HG02610 (cell line): ENCODE measurements at regions not wholly inside any gene's neighbourhood (a gene's known extent, or its start where the extent isn't known, plus 50 kb on each side); places are given as distances from the start of the nearest gene placed in this dataset.
A peak's percentile ranks its signal among the peaks of the same experiment; 100 is the strongest.
"Not testable (repeated sequence)": the region's sequence is repeated elsewhere in the genome, so short reads cannot be mapped to it uniquely, and the experiment has no call there.

ENCODE experiments used
- ATAC-seq: cut with Tn5 transposase; IDR thresholded peaks from one replicate; pipeline ENCODE4 v1.9.1; 2021; ENCODE audit warnings: mild to moderate bottlenecking, moderate library complexity; ENCODE audit not compliant: unreplicated experiment

DNA sequence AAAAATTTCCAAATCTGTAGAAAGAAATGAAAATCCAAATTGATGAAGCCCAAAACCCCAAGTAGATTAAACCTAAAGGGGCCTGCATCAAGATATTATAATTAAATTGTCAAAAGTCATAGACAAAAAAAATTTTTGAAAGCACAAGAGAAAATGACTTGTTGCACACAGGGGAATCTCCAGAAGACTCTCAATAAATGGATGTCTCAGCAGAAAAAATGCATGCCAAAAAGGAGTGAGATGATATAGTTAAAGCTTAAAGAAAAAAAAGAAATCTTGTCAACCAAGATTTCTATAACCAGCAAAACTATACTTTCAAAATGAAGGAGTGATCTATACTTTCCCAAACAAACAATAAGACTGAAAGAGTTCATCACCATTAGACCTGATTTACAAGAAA, 393.2 kb upstream of the SPAG17 start:
- ATAC-seq = no peak

DNA sequence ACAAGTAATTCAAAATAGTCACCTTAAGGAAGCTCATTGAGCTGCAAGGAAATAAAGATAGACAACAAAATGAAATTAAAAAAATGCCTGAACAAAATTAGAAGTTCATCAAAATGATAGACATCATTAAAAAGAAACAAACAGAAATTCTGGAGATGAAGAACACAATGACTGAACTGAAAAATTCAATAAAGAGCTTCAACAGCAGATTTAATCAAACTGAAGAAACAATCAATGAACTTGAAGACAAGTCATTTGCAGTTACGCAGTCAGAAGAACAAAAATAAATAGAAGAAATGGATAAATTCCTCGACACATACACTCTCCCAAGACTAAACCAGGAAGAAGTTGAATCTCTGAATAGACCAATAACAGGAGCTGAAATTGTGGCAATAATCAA, 390.0 kb upstream of the SPAG17 start:
- ATAC-seq = no peak

DNA sequence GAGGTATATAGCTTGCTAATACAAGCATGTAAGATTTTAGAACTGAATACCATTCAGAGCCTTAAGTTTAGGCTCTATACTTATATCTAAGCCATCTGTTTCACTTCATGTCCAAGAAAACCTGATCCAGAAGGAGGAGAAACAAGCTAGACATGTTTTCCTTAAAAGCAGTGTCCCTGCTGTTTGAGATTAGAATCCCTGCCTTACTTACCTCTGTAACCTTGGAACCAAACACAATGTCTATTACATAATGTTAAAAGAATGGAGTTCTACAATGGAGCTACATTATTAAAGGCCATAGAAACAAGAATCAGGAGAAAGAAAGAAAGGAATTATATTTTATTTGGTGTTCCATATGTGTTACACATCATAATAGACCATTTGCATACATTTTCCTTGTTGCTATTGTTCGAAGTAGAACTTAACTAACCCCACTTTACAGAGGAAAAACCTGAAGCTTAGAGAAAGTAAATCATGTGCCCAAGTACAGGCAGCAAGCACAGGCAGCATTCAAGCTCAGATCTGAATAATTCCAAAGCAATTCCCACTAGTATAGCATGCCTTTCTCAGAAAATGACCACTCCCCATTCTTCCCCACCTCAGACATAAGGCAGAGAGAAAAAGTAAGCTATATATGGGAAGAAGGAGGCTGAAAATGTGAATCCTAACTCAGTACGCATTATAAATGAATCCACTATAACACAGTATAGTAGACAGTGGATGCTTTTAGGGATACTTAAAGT, 380.1 kb upstream of the SPAG17 start:
- no peak for ATAC-seq

DNA sequence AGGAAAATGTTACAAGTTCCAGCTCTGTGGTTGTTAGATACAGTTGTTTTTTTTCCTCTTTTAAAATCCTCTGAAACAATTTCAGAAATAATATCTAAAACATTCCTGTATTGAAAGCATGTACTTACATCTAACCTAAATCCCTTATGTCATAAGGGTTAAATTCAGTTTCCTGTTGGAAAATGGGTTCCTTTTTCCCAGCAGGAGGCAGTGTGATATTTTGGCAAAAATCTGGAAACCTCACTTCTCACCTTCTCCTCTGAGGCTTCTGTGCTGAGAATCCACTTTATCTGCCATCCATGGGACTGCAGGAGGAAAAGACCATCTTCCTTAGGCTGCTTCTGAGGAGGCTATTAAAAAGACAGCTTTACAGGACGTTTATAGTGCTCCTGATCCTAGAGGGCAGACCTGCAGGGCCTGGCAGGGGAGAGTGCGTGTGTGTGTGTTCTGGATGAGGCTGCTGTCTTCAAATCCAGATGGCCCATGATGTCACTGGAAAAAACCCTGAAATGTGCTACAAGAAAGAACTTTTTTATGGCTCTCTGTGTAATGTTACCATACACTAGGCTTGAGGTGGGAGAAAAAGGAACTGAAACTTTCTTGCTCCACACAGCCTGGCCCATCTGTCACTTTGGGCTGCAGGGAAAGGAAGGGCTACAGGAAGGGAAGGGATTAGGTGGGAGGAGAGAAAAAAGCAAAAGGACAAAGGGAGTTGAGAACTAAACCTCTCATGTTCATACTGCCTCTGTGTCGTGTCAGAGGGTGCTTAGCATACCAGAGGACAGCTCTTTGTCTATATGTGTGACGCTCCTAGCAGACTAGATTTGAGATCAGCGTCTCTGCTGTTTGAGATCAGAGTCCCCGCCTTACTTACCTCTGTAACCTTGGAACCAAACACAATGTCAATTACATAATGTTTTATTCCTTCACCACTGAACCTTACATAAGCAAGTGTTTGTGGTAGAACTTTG, 379.2 kb upstream of the SPAG17 start:
- peak; percentile 59 for ATAC-seq

DNA sequence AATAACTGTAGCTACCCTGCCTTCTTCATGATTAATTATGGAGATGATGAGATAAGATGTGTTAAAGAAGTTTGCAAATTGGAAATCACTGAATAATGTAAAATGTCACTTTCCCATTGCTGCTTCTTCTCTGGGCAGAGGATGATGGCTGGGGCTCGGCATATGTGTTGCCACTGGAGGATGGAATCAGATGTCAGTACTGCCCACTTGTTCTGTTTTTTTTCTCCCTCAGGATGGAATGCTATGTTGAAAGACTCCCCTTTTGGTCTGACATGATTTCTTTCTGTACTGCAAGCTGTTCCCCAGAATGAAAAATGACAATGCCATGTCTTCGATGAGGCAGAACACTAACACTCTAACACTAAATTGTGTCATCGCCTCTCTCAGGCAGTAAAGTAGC, 373.9 kb upstream of the SPAG17 start:
- ATAC-seq = no peak

DNA sequence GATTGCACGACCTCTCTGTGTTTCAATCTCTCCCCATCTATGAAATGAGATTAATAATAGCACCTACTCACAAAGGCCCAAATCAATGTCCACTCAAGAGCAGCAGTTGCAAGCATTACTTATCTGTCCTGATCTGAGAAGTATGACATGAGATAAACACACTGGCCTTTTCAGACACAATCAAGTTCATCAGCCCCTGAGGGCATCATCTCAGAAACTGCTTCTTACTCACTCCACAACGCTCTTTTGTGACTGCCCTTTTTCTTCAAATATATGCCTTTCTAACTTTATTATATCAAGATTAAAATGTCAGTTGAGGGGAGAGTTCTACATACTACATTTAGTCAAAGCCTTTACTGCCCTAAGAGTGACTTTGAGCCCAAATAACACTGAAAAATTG, 371.9 kb upstream of the SPAG17 start:
- ATAC-seq = no peak

DNA sequence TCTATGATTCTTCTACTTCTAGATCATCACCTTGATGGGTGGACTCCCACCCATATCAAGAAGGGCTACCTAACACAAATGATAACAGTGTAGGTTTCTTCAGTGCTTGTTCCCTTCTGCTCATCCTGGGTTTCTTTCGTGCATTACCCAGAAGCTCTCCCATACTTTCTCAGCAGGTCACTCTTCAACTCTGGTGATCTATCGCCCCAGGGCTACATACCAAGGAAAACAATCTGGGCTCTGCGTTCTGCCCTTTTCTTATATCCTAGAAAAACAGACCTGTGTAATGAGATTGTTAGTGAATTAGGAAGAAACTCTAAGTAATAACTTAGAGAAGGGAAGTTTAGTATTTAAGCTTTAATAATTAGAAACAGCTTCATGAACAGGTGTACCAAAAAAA, 370.6 kb upstream of the SPAG17 start:
- ATAC-seq = no peak

DNA sequence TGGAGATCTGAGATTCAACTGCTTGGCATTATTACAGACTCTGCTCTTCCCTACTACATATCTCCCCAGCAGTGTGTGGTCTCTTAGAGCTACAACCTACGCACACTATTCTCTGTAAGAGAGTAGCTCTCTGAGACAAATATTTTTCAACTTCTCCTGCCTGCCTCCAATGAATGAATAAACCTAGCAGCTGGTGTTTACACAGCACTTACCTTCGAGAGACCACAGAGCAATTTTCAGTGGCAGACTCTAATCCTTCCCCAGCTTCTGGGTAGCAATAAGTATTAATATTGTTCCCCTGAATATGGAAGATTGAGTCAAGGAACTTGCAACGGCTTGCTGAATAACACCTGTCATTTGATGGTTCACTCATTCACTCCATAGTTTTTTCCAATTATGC, 350.9 kb upstream of the SPAG17 start:
- ATAC-seq = no peak

DNA sequence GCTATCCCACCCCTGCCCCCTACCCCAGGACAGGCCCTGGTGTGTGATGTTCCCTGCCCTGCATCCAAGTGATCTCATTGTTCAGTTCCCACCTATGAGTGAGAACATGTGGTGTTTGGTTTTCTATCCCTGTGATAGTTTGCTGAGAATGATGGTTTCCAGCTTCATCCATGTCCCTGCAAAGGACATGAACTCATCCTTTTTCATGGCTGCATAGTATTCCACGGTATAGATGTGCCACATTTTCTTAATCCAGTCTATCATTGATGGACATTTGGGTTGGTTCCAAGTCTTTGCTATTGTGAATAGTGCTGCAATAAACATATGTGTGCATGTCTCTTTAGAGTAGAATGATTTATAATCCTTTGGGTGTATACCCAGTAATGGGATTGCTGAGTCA, 326.9 kb upstream of the SPAG17 start:
- not testable (repeated sequence) for ATAC-seq

DNA sequence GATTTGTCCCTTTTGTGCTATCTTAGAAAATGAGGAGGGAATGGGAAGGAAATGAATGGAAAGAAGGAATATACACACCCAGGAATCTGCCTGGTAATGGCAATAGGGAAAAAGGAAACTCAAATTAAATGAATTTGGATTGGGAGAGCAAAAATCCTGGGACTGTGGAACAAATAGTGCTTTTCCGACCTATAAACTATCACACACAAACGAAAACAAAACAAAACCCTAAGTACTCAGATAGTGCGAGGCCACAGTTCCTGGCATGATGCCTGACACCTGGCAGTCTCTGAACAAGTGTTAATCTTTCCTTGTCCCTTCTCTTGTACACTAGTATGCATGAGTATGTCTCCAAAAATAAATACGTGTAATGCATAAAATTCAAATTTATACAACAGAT, 319.8 kb upstream of the SPAG17 start:
- no peak for ATAC-seq

DNA sequence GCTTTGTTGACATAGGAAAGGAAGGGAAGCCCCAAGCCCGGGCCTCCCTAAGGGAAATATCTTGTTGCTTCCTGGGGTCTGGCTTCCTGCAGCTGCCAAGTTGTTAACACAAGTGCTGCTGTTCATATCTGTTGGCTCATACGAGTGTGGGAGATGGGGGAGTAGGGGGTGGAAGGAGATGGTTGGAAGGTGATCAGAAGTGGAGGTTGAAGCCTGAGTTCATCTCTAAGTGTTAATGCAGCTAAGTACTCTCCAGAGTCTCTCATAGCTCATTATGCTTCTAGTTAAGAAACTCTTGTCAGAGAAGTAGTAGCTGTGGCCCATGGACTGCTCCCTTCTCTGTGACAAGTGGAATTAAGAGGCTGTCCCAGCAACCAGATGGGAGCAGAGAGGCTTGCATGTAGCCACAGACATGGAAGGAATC, 319.2 kb upstream of the SPAG17 start:
- no peak for ATAC-seq

DNA sequence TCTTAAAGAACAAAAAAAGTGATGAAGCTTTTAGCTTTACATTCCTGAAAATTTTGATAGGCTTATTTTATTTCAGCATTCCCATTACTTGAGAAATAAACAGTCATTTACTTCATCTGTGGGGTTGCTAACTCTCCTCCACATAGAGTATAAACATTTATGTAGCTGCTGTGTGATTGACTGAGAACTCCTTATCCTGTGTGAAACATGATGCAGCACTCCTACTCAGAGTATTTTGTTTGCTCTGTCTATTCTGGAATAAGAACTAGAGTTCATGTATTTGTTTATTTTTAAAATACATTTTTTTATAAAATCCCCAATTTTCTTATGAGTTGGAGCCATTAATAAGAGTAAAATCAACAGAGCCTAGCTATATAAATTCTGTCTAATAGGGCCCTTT, 318.7 kb upstream of the SPAG17 start:
- ATAC-seq = no peak

DNA sequence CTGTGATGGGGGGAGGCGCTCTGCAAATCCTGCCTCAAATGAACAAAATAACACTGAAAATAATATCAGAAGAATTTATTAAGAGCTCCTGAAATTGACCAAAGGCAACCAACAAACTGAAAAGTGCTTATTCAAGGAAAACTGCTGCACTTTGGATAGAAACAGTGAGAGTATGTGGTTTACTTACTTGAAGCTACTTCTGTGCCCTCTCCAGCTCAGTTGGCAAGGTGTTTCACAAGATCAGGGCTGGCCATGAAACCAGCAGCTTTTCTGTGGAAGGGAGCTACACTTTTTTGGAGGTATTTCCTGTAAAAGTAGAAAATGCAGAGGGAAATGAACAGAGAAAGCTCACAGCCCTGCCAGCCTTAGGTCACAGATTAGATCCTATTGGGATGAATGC, 310.0 kb upstream of the SPAG17 start:
- no peak for ATAC-seq

DNA sequence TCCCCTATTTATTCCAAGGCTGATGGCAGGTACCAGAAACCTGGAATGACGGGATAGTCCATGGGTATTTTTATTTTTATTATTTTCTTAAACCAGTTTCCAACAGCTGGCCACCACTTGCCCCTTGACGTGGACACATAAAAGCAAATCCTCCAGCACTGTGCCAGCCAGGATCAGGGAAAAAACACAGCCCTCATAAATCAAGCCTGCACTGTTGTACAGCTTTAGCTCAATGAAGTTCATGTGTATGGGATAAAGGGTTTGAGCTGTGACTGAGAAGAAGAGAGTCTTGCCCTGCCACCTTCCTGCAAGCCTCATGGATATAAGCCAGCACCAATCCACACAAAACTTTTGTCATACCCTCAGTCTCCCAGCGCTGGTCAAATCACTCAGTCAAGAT, 303.8 kb upstream of the SPAG17 start:
- ATAC-seq = no peak

DNA sequence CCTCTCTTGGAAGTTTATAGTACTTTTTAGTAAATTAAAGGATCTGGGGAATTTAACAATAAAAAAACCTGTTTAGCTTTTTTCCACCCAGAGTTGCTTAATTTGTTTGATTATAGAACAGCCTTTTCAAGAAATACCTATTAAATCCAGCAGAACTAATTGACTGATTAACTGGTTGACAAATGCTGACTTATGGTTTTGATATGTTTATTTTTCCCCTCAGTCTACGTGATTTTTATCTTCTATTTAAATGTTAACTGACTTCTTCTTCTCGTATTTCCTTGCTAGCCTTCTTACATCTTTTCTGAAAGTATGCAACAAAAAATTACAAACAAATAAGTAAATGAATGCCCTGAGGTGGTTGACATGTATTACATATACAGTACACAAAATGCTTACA, 302.9 kb upstream of the SPAG17 start:
- ATAC-seq = no peak

DNA sequence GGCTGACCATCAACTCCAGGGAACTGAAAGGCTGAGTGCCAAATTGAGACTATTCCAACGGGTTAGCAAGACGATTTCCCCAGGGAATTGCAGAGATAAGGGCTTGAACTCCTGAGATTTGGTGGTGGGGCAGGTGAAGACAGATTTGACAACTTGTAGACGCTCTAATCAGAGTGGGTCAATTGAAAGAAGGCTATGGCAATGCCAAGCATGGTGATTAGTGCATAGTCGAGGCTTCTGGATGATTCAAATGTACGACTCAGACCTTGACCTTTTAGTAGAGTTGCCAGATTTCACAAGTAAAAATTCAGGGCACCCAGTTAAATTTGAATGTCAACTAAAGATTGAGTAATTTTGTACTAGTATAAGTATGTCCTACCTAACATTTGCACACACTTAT, 302.1 kb upstream of the SPAG17 start:
- no peak for ATAC-seq

DNA sequence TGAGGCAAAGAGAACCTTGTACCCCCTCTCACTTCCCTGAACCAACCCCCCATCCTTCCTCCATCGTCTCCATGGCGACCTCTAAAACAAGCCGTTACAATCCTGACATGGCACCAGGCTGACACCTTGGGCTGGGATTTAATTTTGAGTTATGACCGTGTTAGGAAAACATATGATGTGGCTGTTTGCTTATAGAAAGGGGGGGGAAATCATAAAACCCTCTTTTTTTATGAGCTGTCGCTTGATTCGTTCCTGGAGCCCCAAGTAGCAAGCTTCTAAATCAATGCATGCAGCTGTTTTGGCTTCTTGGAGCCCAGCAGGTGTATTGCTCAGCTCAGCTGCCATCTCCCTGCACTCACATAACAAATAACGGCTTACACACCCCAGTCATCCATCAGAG, 301.2 kb upstream of the SPAG17 start:
- ATAC-seq = no peak

DNA sequence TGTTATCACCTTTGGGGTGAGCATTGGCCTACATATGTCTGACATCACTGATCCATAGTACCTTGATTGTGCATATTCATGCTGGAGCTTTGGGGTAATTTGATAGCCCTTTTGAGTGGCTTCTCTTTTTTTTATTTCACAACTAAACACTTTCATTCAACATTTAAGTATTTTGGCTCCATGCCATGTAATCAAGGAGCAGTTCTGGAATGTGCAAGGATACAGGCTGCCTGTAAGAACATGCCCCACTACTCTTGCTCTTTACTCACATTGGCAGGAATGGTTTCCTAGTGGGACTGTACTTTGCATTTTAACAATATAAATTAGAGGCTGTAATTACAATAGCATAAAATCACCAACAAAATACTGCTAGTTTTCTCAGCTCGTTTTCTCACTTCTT, 300.7 kb upstream of the SPAG17 start:
- no peak for ATAC-seq

DNA sequence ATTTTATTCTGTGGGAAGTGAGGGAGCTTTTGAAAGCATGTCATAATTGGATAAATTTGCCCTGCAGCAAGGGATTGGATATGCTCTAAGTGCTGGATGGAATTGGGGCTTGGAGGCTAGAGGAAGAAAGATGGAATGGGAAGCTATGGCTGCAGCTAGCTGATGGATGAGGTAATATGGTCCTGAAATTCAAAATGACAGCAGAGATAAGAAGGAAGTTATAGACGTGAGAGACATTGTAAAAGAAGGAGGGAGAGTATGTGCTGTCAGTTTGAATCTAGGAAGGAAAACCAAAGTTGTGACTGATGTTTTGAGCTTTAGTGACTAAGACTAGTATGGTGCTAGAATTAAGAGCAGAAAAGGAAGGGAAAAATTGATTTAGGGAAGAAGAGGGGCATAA, 299.9 kb upstream of the SPAG17 start:
- no peak for ATAC-seq

DNA sequence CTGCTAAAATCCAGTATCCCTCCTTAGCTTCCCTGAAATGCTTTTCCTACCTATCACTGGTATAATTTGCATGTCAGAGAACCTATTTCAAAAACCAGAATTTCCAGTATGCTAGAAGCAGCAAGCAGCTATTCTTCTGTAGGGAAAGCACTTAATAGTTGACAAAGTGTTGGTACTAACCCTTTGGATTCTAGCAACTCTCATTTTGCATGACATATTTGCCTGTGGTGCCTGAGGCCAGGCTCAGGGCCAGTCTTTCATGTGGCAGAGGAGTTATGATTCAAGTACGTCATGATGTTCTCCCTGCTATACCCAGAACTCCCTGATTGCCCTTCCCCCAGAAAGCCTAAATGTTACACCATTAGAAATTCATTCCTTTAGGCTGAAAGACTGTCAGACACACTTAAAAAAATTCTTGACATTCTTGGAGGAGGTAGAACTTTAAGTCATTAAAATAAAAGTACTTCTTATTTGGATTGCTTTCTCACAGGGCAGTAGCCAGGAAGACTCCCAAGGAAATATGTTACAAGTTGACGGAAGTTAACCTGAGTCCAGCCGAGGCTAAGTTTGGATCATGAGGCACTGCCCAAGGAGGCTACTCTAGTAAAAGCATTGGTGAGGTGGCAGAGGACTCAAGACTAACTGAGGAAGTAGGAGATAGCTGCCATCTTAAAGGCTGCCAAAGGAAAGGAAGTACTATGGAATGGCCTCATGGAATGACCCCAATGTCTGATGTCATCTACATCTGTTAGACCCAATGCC, 298.4 kb upstream of the SPAG17 start:
- no peak for ATAC-seq

DNA sequence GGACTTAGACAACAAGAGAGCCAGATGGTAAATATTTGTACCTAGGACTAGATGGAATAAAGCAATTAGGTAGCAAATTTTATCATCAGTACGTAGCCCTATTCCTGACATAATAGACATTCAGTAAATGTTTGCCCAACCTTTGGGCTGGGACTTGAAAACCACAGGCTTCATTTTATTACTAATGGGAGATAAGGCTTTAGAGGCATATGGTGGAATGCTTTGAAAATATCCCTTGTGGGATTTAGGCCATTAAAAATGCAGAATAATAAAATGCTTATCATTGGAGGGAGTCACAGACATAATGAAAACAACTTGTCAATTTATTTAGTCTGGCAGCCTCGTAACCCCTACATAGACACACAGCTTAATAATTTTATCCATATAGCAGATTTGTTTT, 296.1 kb upstream of the SPAG17 start:
- no peak for ATAC-seq
